Activated B cell treated with CpG ODN at 0.5 μM for 24 hours (primary cell): ENCODE measurements at regions not wholly inside any gene's neighbourhood (a gene's known extent, or its start where the extent isn't known, plus 50 kb on each side); places are given as distances from the start of the nearest gene placed in this dataset.

Experiments used
- ATAC-seq: fragments of 200-7000 bp; cut with Tn5 transposase; one replicate; pipeline ENCODE4 v1.10.0; 2021; ENCODE audit warnings: low read depth, mild to moderate bottlenecking, moderate library complexity
- CTCF ChIA-PET: fragments of 350-600 bp; sonication (Branson Sonifier 250); formaldehyde crosslinking; loops from one replicate; lab custom pipeline; 2021; ENCODE audit warnings: antibody characterized with exemption; lab: Charles Lee
- POLR2A ChIA-PET: fragments of 350-600 bp; sonication (Branson Sonifier 250); formaldehyde crosslinking; loops from one replicate; lab custom pipeline; 2021; ENCODE audit warnings: antibody characterized with exemption; lab: Charles Lee
- DNase-seq: peaks from one replicate; pipeline ENCODE4 v3.0.0; 2022
- H3K27ac Mint-ChIP-seq: one replicate; pipeline ENCODE4 v1.8.0; 2020; ENCODE audit warnings: mixed read lengths
- H3K27me3 Mint-ChIP-seq: one replicate; pipeline ENCODE4 v1.8.0; 2021; ENCODE audit warnings: mixed read lengths
- H3K36me3 Mint-ChIP-seq: one replicate; pipeline ENCODE4 v1.8.0; 2021; ENCODE audit warnings: low read depth, mixed read lengths
- H3K4me1 Mint-ChIP-seq: one replicate; pipeline ENCODE4 v1.8.0; 2021; ENCODE audit warnings: mixed read lengths
- H3K4me3 Mint-ChIP-seq: one replicate; pipeline ENCODE4 v1.8.0; 2020; ENCODE audit warnings: mild to moderate bottlenecking, mixed read lengths
- H3K9me3 Mint-ChIP-seq: one replicate; pipeline ENCODE4 v1.8.0; 2020; ENCODE audit warnings: mixed read lengths
- CTCF ChIP-seq: fragments of 200-600 bp; IDR thresholded peaks from one replicate; pipeline ENCODE4 v1.8.0; 2022; ENCODE audit warnings: antibody characterized with exemption, mild to moderate bottlenecking
- intact Hi-C: fragments of 100-400 bp; cut with micrococcal nuclease; formaldehyde crosslinking; loops from one replicate; pipeline ENCODE4 v1.15.1; 2024

- Mint-ChIP-seq H3K27me3 (no peaks in the 10 kb centered on the region), H3K27ac (no peak overlapping the region), H3K4me1 (no peaks in the 10 kb centered on the region), H3K4me3 (no peak overlapping the region), H3K36me3 (no peaks in the 10 kb centered on the region), H3K9me3 (peaks cover 13% of the 10 kb centered on the region)
- intact Hi-C loops, result no loop called here
- no peak for TF ChIP-seq CTCF
- no peak for DNase-seq
- CTCF ChIA-PET, result no interaction called here
- no peak for ATAC-seq
- POLR2A ChIA-PET, result interaction anchor here (0.6 kb wide), 1 partner anchor 123 kb away, joined by 3 read pairs; no protein-coding TSS in a partner anchor
Measured at GRCh38 chr20:12455148-12455547, 537.5 kb downstream of the BTBD3 start.

GRCh38 chr20:12458241-12458640, 540.5 kb downstream of the BTBD3 start:
- Mint-ChIP-seq H3K27ac (no peak overlapping the region), H3K4me3 (no peak overlapping the region), H3K9me3 (peaks cover 12% of the 10 kb centered on the region), H3K4me1 (no peaks in the 10 kb centered on the region), H3K27me3 (no peaks in the 10 kb centered on the region), H3K36me3 (no peaks in the 10 kb centered on the region)
- ChIA-PET CTCF (no interaction called here), POLR2A (no interaction called here)
- intact Hi-C loops, result no loop called here
- no peak for DNase-seq
- ATAC-seq, result no peak
- TF ChIP-seq CTCF, result no peak

GRCh38 chr20:12464036-12464435, 544.7 kb upstream of the SPTLC3 start:
- TF ChIP-seq CTCF, result no peak
- ATAC-seq (no peak), DNase-seq (no peak)
- Mint-ChIP-seq H3K27me3 (no peaks in the 10 kb centered on the region), H3K4me3 (no peak overlapping the region), H3K27ac (no peak overlapping the region), H3K9me3 (peaks cover 11% of the 10 kb centered on the region), H3K36me3 (no peaks in the 10 kb centered on the region), H3K4me1 (no peaks in the 10 kb centered on the region)
- ChIA-PET CTCF (no interaction called here), POLR2A (no interaction called here)
- intact Hi-C loops, result no loop called here

GRCh38 chr20:12466915-12467314, 541.9 kb upstream of the SPTLC3 start:
- Mint-ChIP-seq H3K4me3 (no peak overlapping the region), H3K27ac (no peak overlapping the region), H3K36me3 (no peaks in the 10 kb centered on the region), H3K4me1 (no peaks in the 10 kb centered on the region), H3K27me3 (no peaks in the 10 kb centered on the region), H3K9me3 (peaks cover 10% of the 10 kb centered on the region)
- intact Hi-C loops, result no loop called here
- no peak for TF ChIP-seq CTCF
- ATAC-seq (no peak), DNase-seq (no peak)
- ChIA-PET POLR2A (no interaction called here), CTCF (no interaction called here)

GRCh38 chr20:12467758-12468157, 541.0 kb upstream of the SPTLC3 start:
- ChIA-PET POLR2A (no interaction called here), CTCF (no interaction called here)
- no peak for TF ChIP-seq CTCF
- no peaks in the 10 kb centered on the region for H3K4me1 Mint-ChIP-seq
- no peaks in the 10 kb centered on the region for H3K36me3 Mint-ChIP-seq
- no peak overlapping the region for H3K27ac Mint-ChIP-seq
- DNase-seq (no peak), ATAC-seq (no peak)
- H3K27me3 Mint-ChIP-seq, result no peaks in the 10 kb centered on the region
- H3K4me3 Mint-ChIP-seq, result no peak overlapping the region
- intact Hi-C loops, result no loop called here
- peaks cover 10% of the 10 kb centered on the region for H3K9me3 Mint-ChIP-seq
